ENCODE measurements at regions not wholly inside any gene's neighbourhood (a gene's known extent, or its start where the extent isn't known, plus 50 kb on each side); places are given as distances from the start of the nearest gene placed in this dataset.
"Not testable (repeated sequence)": the region's sequence is repeated elsewhere in the genome, so short reads cannot be mapped to it uniquely, and the experiment has no call there.

GRCh38 chr12:91880528-91880927 is 265.1 kb downstream of the BTG1 start:
- ChIA-PET POLR2A (no interaction called here), CTCF (no interaction called here)
- no peaks in the 10 kb centered on the region for H3K27me3 ChIP-seq (ENCODE audit: control insufficient read depth, insufficient read depth, low read length)
- H3K9me3 ChIP-seq (ENCODE audit: control insufficient read depth, insufficient read depth, low read length): no peaks in the 10 kb centered on the region
- DNase-seq (ENCODE audit: low read depth, low spot score): no peak
- no peak overlapping the region for H3K4me3 ChIP-seq (ENCODE audit: low read depth, low read length)
- no peak overlapping the region for H3K27ac ChIP-seq (ENCODE audit: low read depth, low read length)
- TF ChIP-seq, protein P1, sequence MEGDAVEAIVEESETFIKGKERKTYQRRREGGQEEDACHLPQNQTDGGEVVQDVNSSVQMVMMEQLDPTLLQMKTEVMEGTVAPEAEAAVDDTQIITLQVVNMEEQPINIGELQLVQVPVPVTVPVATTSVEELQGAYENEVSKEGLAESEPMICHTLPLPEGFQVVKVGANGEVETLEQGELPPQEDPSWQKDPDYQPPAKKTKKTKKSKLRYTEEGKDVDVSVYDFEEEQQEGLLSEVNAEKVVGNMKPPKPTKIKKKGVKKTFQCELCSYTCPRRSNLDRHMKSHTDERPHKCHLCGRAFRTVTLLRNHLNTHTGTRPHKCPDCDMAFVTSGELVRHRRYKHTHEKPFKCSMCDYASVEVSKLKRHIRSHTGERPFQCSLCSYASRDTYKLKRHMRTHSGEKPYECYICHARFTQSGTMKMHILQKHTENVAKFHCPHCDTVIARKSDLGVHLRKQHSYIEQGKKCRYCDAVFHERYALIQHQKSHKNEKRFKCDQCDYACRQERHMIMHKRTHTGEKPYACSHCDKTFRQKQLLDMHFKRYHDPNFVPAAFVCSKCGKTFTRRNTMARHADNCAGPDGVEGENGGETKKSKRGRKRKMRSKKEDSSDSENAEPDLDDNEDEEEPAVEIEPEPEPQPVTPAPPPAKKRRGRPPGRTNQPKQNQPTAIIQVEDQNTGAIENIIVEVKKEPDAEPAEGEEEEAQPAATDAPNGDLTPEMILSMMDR (IDR thresholded peaks at IDR 0.05; ENCODE audit: low read depth, low read length): no peak

GRCh38 chr12:91877456-91878235 is 268.0 kb downstream of the BTG1 start:
- no peak for DNase-seq (ENCODE audit: low read depth, low spot score)
- Histone ChIP-seq H3K27me3 (ENCODE audit: control insufficient read depth, insufficient read depth, low read length) (no peaks in the 10 kb centered on the region), H3K9me3 (ENCODE audit: control insufficient read depth, insufficient read depth, low read length) (no peaks in the 10 kb centered on the region), H3K27ac (ENCODE audit: low read depth, low read length) (no peak overlapping the region), H3K4me3 (ENCODE audit: low read depth, low read length) (no peak overlapping the region)
- CTCF ChIA-PET: interaction anchor here (0.9 to 1.5 kb wide), 3 partner anchors 10 to 496 kb away, joined by 3 to 4 read pairs (median 3); no protein-coding TSS in a partner anchor
- TF ChIP-seq, protein P1 (IDR thresholded peaks at IDR 0.05; ENCODE audit: low read depth, low read length): no peak
- POLR2A ChIA-PET: no interaction called here

- TF ChIP-seq, protein P1 (IDR thresholded peaks at IDR 0.05; ENCODE audit: low read depth, low read length): no peak
- POLR2A ChIA-PET: no interaction called here
- DNase-seq (ENCODE audit: low read depth, low spot score): no peak
Observed at GRCh38 chr12:91877022-91877421, 268.6 kb downstream of the BTG1 start.

DNA sequence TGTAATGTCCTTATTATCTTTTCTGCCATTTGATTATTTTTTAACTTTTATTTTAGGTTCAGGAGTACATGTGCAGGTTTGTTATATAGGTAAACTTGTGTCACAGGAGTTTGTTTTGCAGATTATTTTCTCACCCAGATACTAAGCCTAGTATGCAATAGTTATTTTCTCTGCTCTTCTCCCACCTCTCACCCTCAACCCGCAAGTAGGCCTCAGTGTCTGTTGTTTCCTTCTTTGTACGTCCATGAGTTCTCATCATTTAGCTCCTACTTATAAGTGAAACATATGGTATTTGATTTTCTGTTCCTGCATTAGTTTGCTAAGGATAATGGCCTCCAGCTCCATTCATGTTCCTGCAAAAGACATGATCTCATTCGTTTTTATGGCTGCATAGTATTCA is 270.0 kb downstream of the BTG1 start:
- CTCF ChIA-PET; H3K4me3 ChIP-seq (ENCODE audit: low read depth, low read length); H3K27ac ChIP-seq (ENCODE audit: low read depth, low read length); POLR2A ChIA-PET; H3K9me3 ChIP-seq (ENCODE audit: control insufficient read depth, insufficient read depth, low read length); DNase-seq (ENCODE audit: low read depth, low spot score); H3K27me3 ChIP-seq (ENCODE audit: control insufficient read depth, insufficient read depth, low read length): not testable (repeated sequence)

More at GRCh38 chr12:91877022-91877421, 268.6 kb downstream of the BTG1 start:
- Histone ChIP-seq H3K9me3 (ENCODE audit: control insufficient read depth, insufficient read depth, low read length) (no peaks in the 10 kb centered on the region), H3K27ac (ENCODE audit: low read depth, low read length) (no peak overlapping the region), H3K4me3 (ENCODE audit: low read depth, low read length) (no peak overlapping the region), H3K27me3 (ENCODE audit: control insufficient read depth, insufficient read depth, low read length) (no peaks in the 10 kb centered on the region)
- CTCF ChIA-PET: interaction anchor here (0.9 to 1.5 kb wide), 2 partner anchors 66 to 495 kb away, joined by 3 to 4 read pairs; no protein-coding TSS in a partner anchor

GRCh38 chr12:91874086-91874865 is 271.4 kb downstream of the BTG1 start:
- Histone ChIP-seq H3K4me3 (ENCODE audit: low read depth, low read length) (no peak overlapping the region), H3K27me3 (ENCODE audit: control insufficient read depth, insufficient read depth, low read length) (no peaks in the 10 kb centered on the region), H3K27ac (ENCODE audit: low read depth, low read length) (no peak overlapping the region), H3K9me3 (ENCODE audit: control insufficient read depth, insufficient read depth, low read length) (no peaks in the 10 kb centered on the region; the same call in 1 of the 2 replicates)
- no peak for DNase-seq (ENCODE audit: low read depth, low spot score)
- ChIA-PET POLR2A (no interaction called here), CTCF (interaction anchor here (1.1 kb wide), 1 partner anchor 269 kb away, joined by 3 read pairs; no protein-coding TSS in a partner anchor)
- TF ChIP-seq, protein P1 (IDR thresholded peaks at IDR 0.05; ENCODE audit: low read depth, low read length): no peak

All from AG04450 (cell line).